ENCODE measurements at regions not wholly inside any gene's neighbourhood (a gene's known extent, or its start where the extent isn't known, plus 50 kb on each side); places are given as distances from the start of the nearest gene placed in this dataset.

GRCh38 chr3:145898487-145898886 is 262.5 kb downstream of the PLOD2 start:
- TF ChIP-seq EP300 (IDR thresholded peaks at IDR 0.05; ENCODE audit: borderline replicate concordance), result no peak
- TF ChIP-seq YY1 (IDR thresholded peaks at IDR 0.05; ENCODE audit: low read depth), result no peak
- no peak for TF ChIP-seq REST (IDR thresholded peaks at IDR 0.05; ENCODE audit: low read depth)
- TF ChIP-seq RAD21 (IDR thresholded peaks at IDR 0.05; ENCODE audit: low read depth), result no peak
- TF ChIP-seq MAX (IDR thresholded peaks at IDR 0.05), result no peak
- TF ChIP-seq CREB1 (IDR thresholded peaks at IDR 0.05; ENCODE audit: low read depth), result no peak
- no peak for TF ChIP-seq ZBTB7A (IDR thresholded peaks at IDR 0.05; ENCODE audit: low read depth)
- no peak for TF ChIP-seq EGR1 (IDR thresholded peaks at IDR 0.05)
- TF ChIP-seq CEBPB (IDR thresholded peaks at IDR 0.05), result no peak
- no peak for TF ChIP-seq FOXM1 (IDR thresholded peaks at IDR 0.05; ENCODE audit: borderline replicate concordance, low read depth)
